HG03139 (cell line): ENCODE measurements at regions not wholly inside any gene's neighbourhood (a gene's known extent, or its start where the extent isn't known, plus 50 kb on each side); places are given as distances from the start of the nearest gene placed in this dataset.
A peak's percentile ranks its signal among the peaks of the same experiment; 100 is the strongest.

Experiments used
- ATAC-seq: cut with Tn5 transposase; IDR thresholded peaks from one replicate; pipeline ENCODE4 v1.9.1; 2021; ENCODE audit not compliant: unreplicated experiment

DNA sequence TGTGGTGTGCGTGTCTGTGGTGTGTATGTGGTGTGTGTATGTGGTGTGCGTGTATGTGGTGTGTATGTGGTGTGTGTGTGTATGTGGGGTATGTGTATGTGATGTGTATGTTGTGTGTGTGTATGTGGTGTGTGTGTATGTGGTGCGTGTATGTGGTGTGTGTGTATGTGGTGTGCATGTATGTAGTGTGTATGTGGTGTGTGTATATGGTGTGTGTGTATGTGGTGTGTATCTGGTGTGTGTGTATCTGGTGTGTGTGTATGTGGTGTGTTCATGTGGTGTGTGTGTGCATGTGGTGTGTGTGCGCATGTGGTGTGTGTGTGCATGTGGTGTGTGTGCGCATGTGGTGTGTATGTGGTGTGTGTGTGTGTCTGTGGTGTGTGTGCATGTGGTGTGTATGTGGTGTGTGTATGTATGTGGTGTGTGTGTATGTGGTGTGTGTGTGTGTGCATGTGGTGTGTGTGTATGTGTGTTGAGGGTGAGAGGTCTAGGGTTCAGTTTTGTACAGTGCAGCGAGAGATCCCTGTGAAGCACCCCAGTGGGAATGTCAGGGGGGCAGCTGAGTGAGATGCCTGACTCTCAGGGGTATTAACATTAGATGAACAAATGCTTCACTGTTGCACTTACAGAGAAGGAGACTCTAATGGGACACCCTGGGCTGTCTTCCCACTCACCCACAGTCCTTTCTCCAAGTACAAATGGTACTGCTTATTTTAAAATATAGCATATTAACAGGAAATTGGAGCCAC, 61.3 kb upstream of the MEDAG start:
- no peak for ATAC-seq

DNA sequence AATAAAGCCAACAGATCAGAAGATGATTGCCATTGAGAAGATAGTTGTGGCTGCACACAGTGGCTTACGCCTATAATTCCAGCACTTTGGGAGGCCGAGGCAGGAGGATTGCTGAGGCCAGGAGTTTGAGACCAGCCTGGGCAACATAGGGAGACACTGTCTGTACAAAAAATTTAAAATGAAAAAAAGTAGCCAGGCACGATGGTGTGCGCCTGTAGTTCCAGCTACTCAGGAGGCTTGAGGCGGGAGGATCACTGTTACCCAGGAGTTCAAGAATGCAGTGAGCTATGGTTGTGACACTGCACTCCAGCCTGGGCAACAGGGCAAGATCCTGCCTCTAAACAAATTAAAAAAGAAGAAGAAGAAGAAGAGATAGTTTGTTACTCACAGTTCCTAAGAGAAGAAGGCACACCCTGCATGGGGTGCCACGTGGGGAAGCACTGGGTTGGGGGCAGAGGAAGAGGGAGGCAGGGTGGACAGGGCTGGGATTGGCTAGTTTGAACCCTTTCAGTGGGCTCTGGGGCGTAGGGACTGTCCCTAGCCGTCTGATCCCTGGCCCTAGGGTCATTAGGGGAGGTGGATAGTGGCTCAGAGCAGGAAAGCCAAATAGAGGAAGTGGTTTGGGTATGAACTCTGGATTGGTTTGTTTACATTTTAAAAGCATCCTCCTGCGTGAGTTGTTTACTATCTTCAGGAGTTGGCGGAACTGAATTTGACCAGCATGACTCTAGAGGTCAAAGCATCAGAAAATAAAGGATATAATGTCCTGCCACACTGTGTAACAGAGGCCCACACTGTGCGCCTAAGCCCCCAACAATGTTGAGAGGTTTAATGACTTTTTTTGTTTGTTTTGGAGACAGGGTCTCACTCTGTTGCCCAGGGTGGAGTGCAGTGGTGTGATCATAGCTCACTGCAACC, 60.5 kb upstream of the MEDAG start:
- ATAC-seq, result no peak

DNA sequence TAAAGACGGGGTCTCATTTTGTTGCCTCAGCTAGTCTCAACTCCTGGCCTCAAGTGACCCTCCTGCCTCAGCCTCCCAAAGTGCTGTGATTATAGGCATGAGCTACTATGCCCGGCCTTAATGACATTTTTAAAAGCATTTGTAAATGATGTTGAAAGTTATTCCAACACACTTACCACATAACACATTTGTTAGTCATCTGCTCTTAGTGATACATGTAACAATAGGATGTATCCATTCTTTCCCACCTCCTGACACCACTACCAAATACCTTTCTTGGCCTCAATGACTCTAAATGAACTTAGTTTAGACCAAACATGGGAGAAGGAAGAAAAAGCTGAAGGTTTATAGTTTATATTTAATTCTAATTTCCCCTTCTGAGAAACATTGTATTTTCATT, 59.8 kb upstream of the MEDAG start:
- ATAC-seq, result no peak

DNA sequence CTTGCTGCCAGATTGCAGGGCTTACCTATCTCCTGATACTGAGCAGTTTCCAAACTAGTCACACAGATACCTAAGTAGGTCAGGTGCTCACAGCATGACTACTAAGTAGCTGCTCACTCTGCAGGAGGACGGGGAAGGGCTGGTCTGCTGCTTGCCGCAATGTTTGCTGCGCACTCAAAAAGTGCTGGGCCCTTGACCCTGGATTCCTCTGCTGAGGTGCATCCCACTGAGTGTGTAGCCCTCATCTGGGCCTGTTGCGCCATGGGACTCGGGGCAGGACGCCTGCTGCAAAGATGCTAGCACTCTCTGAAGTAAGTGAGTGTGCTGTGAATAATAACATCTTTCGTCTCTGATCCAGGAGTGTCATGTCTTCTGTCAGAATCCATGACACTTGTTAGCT, 59.2 kb upstream of the MEDAG start:
- no peak for ATAC-seq

DNA sequence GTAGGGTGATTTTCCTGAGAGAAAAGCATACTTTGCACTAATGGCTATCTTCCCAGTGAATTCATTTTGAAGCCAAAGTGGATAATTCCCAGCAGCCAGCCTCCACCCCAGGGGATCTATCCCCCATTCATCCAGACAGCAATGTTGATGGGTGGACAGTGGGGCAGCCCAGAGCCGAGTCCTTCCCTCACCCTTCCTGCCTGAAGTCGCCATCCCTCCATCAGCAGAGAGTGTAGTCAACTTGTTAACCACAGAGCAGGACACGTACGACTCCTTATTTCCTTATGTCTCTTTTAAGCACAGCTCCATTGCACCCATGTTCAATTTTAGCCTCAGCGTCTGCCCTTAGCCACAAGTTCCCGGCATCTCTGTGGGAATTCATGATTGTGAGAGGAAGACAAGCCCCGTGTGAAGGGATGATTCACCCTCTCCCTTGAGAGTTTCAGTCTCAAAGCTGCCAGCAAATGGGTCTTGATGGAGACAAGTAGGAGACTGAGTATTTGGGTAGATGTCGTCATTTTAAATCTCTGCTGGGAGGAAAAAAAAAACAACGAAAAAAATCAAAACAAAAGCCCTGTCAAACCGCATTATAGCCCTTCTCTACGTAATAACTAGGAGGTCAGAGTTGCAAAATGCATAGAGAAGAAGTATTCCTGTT, 58.3 kb upstream of the MEDAG start:
- ATAC-seq, result no peak

DNA sequence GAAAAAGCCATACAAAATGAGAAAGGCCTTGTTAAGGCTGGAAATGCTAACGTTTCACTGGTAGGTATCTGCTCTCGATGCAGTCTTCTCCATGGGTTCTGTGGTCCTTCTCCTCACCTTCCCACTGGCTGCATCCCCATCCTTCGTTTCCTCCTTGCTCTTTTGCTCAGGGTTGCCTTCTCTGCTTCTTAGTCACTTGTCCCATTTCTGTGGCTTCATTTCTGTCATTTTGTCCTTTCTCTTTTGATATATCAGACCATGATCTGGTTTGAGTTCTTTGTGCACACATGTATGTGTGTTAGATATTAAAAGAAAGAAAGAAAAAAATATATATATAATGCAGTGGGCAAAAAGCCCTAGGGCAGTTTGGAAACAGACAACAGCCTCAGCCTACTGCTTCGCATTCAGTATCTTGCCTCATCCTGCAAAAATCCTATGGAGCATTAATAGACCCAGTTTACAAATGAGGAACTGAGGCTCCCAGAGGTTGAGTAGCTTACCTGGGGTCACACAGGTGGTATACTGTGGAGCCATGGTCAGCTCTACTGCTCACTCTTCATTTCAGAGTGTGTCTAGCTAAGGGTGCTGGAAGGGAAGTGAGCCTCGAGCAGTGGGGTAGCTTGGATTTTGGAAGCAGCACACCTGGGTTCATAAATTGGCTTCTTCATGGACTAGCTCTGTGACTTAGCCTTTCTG, 57.6 kb upstream of the MEDAG start:
- ATAC-seq, result no peak

DNA sequence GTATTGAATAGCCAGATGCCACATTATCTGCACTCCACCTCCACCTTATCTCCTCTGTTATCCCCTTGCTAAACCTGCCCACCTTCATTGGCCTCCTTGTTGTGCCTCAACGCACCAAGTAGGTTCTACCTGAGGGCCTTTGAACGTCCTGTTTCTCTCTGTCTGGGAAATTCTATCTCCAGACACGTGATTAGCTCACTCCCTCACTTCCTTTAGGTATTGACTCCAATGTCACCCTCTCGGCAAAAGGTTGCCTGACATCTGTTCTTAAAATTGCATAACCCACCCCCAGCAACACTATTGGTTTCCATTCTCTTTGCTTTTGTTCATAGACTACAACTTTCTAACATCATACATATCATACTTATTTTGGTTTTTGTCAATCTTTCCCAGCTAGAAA, 56.5 kb upstream of the MEDAG start:
- no peak for ATAC-seq

DNA sequence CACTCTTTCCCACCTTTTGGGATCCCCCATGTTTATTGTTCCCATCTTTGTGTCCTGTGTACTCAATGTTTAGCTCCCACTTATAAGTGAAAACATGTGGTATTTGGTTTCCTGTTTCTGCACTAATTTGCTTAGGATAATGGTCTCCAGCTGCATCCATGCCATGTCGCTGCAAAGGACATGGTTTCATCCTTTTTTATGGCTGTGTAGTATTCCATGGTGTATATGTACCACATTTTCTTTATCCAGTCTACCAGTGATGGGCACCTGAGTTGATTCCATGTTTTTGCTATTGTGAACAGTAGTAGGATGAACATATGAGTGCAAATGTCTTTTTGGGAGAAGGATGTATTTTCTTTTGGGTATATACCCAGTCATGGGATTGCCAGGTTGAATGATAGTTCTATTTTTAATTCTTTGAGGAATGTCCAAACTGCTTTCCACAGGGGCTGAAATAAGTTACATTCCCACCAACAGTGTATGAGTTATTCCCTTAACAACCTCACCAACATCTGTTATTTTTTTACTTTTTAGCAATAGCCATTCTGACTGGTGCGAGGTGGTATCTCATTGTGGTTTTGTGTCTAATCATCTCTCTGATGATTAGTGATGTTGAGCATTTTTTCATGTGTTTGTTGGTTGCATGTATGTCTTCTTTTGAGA, 55.7 kb upstream of the MEDAG start:
- ATAC-seq, result no peak

DNA sequence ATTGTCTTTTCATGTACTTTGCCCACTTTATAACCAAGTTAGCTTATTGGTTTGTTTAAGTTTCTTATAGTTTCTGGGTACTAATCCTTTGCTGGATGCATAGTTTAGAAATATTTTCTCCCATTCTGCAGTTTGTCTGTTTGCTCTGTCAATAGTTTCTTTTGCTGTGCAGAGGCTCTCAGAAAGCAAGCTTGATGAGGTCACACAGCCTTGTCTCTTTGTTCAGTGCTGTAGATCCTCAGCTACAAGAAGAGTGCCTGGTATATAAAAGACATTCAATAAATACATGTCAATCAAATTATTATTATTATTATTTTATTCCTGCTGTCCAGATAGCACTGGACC, 55.2 kb upstream of the MEDAG start:
- ATAC-seq, result no peak

DNA sequence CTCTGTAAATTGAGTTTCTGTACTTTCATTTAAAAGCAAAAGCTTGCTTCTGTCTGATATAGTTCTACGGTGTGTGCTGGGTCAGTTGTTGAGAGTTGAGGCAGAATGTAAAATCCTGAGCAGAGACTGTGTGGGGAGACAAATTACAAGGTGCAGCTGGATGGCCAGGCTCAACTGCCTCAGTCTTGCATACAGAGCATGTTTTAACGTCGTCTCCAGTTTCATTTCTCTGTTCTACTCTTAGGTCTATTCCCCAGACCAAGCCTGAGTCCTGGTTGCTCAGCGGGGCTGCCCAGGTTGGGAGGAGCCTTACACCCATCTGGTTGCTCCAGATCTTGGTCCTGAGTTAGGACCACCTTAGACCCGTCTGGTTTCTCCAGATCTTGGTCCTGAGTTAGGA, 54.4 kb upstream of the MEDAG start:
- ATAC-seq, result peak; percentile 57

DNA sequence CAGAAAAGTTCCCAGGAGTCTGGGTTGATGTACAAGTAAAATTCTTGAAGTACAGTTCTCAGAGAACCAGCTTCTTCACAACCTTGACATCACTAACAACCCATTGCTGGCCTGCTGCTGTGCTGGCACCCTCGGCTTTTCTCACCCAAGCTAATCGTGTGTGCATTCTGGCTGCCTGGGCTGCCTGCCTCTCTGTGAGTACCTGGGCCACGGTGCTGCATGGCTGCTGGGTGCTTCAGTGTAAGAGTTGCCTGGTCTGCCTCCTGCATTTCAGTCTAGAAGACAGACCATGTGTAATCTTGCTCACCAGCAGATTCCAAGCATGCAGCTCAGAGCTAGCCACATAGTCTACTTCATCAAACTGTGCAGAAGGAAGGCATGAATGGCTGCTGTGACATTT, 50.5 kb upstream of the MEDAG start:
- ATAC-seq, result no peak

DNA sequence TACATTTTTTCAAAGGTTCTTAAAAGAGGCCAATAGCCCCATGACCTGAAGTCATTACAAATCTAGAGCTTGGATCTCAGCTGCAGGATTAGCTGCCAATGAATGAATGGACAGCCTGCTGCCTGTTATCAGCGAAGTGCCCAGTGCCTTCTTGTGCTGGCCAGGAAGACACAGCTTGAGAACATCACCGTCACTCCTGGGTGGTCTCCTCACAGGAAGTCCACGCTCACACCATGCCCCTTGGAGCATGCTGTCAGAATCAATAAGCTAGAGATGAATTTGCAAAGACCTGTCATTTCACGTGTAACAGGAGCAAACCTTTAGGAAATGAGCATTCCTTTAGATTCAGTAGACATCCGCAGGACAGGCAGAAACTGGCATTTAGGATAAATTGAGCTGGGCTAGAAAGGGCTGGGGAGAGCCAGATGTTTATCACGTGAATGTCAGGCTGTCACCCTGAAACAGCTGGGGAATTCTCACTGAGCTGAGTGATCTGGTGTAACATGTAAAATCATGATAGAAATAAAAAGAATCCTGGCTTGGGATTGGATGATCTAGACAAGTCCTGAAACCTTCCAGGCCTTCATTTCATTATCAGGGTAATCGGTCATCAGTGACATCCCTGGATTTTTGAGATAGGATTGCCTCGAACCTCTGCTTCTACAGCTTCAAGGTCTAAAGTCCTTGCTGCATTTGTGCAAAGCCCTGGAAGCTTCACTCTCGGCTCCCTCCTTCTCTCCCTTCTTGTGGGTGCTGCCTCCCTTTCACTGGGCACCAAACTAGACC, 49.9 kb upstream of the MEDAG start:
- no peak for ATAC-seq
